AG04449 (cell line): ENCODE measurements at regions not wholly inside any gene's neighbourhood (a gene's known extent, or its start where the extent isn't known, plus 50 kb on each side); places are given as distances from the start of the nearest gene placed in this dataset.

Experiments
- CTCF ChIA-PET: fragments of 350-600 bp; formaldehyde crosslinking; extraction: SDS; loops from one replicate; lab custom pipeline; 2021; ENCODE audit warnings: antibody characterized with exemption; lab: Yijun Ruan, JAX
- POLR2A ChIA-PET: fragments of 400-600, 350-600 bp; formaldehyde crosslinking; extraction: SDS; loops from one replicate; lab custom pipeline; 2020; ENCODE audit warnings: antibody characterized with exemption, inconsistent platforms; lab: Yijun Ruan, JAX
- DNase-seq: peaks from one replicate; pipeline ENCODE4 v3.0.0-alpha.2; 2010; ENCODE audit warnings: low read depth, low spot score
- H3K4me3 ChIP-seq: 2 replicates; pipeline ENCODE4 v1.5.1; 2011; ENCODE audit warnings: low read depth, mild to moderate bottlenecking, control low read depth, low read length
- TF ChIP-seq, protein P1 (sequence below): IDR thresholded peaks from one replicate; pipeline ENCODE4 v1.5.1; 2011; ENCODE audit warnings: mild to moderate bottlenecking, moderate library complexity, low read length, control low read depth, inconsistent platforms; ENCODE audit not compliant: insufficient read depth; ENCODE audit errors: missing control alignments

DNA sequence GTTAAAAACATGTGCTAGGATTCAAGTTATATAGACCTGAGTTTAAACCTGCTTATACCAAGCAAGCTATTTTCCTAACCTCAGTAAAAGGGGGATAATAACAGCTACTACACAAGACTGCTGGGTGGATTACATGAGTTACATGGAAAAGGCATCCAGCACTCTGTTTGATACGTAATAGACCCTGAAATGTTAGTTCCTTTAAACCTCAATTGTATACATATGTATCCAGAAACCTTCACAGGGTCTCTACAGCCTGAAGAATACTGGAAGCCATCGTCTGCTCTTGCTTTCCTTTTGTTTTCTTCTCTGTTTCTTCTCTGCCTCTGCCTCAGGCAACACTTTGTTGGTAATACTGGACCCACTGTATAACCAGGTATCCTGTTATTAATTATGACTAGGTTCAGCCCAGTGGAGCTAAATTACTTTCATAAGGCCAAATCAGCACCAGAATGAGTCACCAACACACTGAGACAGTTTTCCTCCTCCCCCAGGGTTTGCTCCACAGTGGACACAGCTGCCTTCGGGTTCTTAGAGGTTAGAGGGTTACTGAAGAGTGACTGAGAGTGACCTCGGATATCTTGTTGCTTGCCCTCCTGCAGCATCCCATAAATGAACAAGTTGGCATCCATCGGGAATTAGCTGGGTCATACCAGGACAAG is 127.1 kb downstream of the CAPZA3 start:
- DNase-seq = no peak
- TF ChIP-seq, protein P1, sequence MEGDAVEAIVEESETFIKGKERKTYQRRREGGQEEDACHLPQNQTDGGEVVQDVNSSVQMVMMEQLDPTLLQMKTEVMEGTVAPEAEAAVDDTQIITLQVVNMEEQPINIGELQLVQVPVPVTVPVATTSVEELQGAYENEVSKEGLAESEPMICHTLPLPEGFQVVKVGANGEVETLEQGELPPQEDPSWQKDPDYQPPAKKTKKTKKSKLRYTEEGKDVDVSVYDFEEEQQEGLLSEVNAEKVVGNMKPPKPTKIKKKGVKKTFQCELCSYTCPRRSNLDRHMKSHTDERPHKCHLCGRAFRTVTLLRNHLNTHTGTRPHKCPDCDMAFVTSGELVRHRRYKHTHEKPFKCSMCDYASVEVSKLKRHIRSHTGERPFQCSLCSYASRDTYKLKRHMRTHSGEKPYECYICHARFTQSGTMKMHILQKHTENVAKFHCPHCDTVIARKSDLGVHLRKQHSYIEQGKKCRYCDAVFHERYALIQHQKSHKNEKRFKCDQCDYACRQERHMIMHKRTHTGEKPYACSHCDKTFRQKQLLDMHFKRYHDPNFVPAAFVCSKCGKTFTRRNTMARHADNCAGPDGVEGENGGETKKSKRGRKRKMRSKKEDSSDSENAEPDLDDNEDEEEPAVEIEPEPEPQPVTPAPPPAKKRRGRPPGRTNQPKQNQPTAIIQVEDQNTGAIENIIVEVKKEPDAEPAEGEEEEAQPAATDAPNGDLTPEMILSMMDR = no peak
- ChIA-PET CTCF (interaction anchor here (0.9 kb wide), 1 partner anchor 322 kb away, joined by 3 read pairs; no protein-coding TSS in a partner anchor), POLR2A (no interaction called here)
- no peak overlapping the region for H3K4me3 ChIP-seq

DNA sequence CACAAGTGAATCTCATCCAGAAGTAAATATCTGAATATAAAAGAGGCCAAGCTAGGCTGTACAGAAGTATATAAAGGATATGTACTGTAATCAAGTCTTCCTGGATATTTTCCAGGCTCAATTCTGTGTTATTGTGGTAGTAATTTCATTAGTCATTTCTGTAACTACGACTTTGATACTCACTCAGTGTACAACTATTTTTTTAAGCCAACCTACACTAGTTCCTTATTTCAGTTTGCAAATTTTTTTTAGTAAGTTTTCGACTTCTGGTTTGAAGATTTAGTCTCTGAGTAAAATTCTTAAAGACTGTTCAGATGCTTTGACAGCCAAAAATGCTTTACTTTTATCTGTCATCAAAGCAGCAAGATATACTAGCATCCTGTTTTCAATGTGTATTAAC is 130.8 kb downstream of the CAPZA3 start:
- DNase-seq = no peak
- ChIA-PET POLR2A (no interaction called here), CTCF (no interaction called here)
- H3K4me3 ChIP-seq = no peak overlapping the region
- TF ChIP-seq, protein P1 = no peak

DNA sequence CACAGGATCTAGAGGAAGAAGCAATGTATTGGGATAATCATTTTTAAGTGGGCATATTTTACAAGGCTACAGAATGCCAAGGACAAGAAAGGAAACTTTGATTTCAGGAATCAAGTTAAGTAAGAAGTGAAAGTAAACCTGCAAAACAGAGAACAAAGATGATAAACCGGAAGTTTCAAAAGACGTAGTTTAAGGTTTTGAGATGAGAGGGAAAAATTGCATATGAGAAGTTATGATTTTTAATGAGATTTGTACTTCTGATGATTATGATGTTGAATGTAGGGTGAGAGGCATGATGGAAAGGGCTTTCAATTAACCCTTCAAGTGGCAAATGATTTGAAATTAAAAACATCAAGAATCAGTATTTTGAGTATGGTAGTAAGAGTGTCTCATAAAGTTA is 134.9 kb downstream of the CAPZA3 start:
- TF ChIP-seq, protein P1 = no peak
- ChIA-PET POLR2A (no interaction called here), CTCF (interaction anchor here (1.3 kb wide), 1 partner anchor 12 kb away, joined by 3 read pairs; no protein-coding TSS in a partner anchor)
- no peak for DNase-seq
- no peak overlapping the region for H3K4me3 ChIP-seq

DNA sequence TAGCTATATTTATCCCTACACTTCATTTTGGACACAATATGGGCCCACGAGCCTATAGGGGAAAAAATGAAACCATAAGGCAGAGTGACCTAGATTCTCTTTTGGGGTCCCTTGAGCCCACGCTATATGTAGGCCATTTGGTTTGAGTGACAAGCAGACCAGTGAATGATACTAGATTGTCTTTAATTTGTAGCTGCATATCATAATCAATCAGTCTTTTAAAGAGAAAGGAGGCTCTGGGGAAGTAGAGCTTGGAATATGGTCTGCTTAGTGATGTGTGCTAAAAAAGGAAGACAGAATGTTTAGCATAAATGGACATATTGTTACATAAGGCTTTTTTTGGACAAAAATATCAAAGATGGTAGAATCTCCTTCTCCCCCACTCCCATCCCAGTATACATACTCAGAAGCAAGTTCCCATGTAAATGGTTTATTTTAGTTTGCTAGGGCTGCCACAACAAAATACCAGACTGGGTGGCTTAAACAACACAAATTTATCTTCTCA is 140.8 kb downstream of the CAPZA3 start:
- CTCF ChIA-PET = no interaction called here
- POLR2A ChIA-PET = no interaction called here
- H3K4me3 ChIP-seq = no peak overlapping the region
- TF ChIP-seq, protein P1 = no peak
- DNase-seq = no peak

DNA sequence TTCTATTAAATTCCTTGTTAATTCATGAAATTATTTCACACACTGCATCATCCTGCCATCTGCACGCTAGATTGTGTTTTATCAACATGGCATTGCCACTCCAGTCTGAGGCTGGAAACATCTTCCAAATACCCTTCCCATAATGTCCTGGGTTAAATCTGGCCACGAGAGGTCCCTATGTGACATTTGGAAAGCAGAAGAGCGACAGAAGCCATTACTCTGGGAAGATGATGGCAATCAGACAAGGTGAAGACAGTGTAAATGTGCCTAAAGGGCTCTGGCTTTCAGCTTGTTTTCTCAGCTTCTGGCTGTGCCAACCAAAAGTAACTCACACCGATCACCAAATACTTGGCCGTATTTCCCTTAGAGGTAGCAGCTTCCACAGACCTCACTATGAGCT is 144.8 kb downstream of the CAPZA3 start:
- DNase-seq = no peak
- TF ChIP-seq, protein P1 = no peak
- H3K4me3 ChIP-seq = no peak overlapping the region
- POLR2A ChIA-PET = no interaction called here
- CTCF ChIA-PET = interaction anchor here (1.2 kb wide), 1 partner anchor 21 kb away, joined by 4 read pairs; no protein-coding TSS in a partner anchor

DNA sequence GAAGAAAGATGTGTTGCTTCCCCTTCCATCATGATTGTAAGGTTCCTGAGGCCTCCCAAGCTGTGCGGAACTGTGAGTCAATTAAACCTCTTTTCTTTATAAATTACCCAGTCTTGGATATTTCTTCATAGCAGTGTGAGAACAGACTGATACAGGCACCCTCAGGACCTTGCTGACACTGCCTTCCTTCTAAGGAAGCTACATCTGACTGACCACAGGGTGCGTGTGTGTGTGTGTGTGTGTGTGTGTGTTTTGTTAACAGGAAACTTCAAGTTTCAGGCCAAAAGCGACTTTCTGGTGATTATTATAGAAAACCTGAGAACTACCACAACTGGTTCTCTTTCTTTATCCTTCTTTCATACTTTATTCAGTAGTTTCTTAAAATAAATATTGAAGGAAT is 149.0 kb downstream of the CAPZA3 start:
- POLR2A ChIA-PET = no interaction called here
- DNase-seq = no peak
- H3K4me3 ChIP-seq = no peak overlapping the region
- TF ChIP-seq, protein P1 = no peak
- CTCF ChIA-PET = no interaction called here
